ENCODE measurements at regions not wholly inside any gene's neighbourhood (a gene's known extent, or its start where the extent isn't known, plus 50 kb on each side); places are given as distances from the start of the nearest gene placed in this dataset.

DNA sequence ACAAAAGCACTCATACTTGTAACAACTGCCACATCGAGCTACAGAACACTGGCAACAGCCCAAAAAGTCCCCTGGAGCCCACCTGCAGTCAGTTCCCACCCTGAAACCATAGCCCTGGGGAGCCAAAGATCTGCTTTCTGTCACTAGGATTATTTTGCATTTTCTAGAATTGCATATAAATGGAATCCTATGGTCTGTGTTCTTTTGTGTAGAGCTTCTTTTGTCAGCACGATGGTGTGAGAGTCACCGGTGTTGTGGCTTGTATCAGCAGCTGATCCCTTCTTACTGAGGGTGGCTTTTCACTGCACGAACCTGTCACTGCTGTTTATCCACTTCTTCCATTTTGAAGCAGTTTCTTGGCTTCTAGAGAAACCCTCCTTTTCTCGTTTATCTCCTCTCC is 60.1 kb upstream of the PRR23E start:
- TF ChIP-seq, protein P1, sequence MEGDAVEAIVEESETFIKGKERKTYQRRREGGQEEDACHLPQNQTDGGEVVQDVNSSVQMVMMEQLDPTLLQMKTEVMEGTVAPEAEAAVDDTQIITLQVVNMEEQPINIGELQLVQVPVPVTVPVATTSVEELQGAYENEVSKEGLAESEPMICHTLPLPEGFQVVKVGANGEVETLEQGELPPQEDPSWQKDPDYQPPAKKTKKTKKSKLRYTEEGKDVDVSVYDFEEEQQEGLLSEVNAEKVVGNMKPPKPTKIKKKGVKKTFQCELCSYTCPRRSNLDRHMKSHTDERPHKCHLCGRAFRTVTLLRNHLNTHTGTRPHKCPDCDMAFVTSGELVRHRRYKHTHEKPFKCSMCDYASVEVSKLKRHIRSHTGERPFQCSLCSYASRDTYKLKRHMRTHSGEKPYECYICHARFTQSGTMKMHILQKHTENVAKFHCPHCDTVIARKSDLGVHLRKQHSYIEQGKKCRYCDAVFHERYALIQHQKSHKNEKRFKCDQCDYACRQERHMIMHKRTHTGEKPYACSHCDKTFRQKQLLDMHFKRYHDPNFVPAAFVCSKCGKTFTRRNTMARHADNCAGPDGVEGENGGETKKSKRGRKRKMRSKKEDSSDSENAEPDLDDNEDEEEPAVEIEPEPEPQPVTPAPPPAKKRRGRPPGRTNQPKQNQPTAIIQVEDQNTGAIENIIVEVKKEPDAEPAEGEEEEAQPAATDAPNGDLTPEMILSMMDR (IDR thresholded peaks at IDR 0.05), result no peak
- DNase-seq (ENCODE audit: low spot score), result no peak
- ATAC-seq (ENCODE audit: low FRiP score), result no peak

DNA sequence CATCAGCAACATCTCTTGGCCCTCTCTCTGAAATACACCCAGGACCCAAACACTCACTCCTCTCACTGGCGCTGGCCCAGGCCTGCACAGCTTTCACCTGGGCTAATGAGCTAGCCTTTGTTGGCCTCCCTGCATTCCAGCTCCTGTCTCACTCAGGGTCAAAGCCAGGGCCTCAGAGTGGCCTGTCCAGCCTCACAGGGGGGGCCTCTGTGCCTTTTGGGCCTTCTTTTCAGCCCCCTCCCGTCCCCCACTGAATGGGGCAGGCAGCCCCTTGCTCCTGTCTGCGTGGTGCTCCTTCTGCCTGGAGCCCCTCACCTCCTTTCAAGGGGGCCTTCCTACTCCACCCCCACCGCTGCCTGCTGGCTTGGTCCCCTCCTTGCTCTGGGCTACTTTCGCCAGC is 59.0 kb upstream of the PRR23E start:
- DNase-seq (ENCODE audit: low spot score) (no peak), ATAC-seq (ENCODE audit: low FRiP score) (no peak)
- TF ChIP-seq, protein P1 (IDR thresholded peaks at IDR 0.05), result no peak

DNA sequence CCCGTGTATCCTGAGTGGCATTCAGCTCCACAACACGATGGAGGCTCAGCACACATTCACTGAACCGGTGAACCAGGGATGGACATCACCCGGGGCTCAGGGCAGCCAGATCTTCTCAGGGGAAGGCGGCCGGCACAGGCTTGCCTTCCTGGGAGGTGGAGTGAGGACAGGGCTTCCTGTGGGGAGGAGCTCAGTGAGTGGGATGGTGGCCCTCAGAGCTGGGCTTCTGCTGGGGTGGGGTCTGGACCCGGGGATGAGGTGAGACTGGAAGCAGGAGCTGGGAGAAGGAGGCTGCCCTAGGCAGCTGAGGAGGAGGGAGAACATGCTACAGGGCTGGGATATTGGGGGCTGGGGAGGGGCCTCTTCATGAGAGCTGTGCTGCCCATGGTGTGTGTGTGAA is 58.5 kb upstream of the PRR23E start:
- ATAC-seq (ENCODE audit: low FRiP score), result no peak
- no peak for DNase-seq (ENCODE audit: low spot score)
- TF ChIP-seq, protein P1 (IDR thresholded peaks at IDR 0.05), result no peak

DNA sequence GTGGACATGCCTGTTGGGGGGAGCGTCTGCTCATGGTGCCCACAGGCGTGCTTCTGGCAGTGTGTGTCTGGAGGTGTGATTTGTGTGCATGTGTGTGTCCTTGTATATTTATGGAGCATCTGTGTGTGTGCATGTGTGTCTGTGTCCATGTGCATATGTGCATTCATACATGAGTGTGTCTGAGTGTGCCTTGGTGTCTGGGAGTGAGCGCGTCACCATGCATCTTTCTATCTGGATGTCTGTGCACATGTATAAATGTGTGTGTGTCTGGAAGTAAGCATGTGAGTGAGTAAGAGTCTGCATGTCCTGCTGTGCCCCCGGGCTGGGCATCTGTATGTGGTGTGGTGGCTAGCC is 58.1 kb upstream of the PRR23E start:
- ATAC-seq (ENCODE audit: low FRiP score) (no peak), DNase-seq (ENCODE audit: low spot score) (no peak)
- TF ChIP-seq, protein P1 (IDR thresholded peaks at IDR 0.05), result no peak

DNA sequence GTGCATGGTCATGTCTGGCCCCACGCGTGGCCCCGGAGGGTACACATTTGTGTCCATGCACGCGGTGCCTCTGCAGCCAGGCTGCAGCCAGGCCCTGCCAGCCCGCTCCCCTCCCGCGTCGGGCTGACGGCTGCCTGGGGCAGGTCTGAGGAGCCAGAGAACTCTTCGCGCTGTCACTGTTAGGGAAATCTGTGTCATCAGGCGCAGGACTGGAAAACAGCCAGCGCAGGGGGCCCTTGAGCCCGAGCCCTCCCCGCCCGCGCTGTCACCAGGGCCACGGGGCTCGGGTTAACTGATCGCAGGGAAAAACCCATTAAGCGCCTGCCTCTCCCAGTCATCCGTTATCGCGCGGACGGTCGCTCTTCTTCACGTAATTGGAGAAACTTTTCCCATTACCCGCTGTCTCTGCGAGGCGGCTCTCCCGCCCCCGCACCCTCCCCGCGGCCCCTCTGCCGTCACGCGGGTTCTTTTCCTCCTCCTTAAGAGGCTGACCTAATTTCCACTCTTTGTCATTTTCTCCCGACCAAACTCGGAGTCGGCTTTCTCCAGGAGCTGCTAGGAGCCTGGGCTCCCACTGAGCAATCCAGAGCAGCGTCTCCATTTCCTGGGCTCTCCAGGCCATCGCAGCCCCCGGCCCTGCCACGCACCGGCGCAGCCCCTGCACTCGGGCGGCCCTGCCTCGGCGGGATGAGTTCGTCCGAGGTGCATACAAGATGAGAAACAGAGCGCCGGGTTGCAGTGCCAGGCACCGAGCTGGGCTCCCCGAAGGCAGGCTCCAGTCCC is 57.5 kb upstream of the PRR23E start:
- ATAC-seq (ENCODE audit: low FRiP score) (peak; percentile 65), DNase-seq (ENCODE audit: low spot score) (peak; percentile 24)
- TF ChIP-seq, protein P1 (IDR thresholded peaks at IDR 0.05), result no peak

DNA sequence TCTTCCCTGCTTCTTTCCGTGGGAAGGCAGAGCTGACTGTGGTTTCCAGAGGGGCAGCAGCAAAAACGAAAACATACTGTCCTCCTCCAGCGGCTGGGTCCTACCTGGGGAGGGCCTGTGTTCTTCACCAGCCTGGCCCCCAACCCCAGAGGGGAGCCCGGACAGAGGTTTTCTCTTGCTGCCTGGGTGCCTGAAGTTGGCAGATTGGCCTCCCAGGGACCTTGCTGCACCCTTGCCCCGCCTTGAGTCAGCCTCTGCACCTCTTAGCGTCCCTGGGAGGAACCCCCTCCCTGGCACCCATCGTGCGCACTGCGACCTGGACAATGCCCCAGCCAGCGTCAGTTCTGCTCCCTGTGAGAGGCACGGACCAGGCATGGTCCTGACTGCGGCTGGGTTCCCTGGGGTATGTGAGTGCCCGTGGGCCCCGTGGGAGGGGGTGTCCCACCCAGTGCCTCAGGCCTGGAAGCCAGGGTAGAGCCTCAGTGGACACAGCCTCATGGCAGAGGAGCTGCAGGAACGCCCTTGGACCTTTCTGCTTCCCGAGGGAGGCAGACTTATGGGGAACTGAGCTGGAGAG is 56.8 kb upstream of the PRR23E start:
- TF ChIP-seq, protein P1 (IDR thresholded peaks at IDR 0.05), result no peak
- DNase-seq (ENCODE audit: low spot score), result peak; percentile 14
- ATAC-seq (ENCODE audit: low FRiP score), result no peak

DNA sequence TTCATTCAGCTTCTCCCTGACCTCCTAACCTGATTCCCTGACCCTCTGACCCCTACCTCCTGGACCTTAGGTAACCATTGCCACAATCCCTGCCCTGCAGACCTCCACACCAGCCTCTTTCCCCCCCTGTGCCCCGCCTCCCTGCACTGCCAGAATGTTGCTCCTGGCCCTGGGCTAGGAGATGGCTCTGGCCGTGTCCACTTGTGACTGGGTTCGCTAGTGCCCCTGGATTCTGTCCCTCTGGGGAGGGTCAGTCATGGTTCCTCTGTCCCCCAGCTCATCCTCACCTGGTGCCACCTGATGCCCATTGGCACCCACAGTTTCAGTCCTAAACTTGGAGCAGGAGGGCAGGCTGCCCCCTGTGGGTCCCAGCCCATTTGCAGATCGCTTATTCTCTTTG is 56.2 kb upstream of the PRR23E start:
- DNase-seq (ENCODE audit: low spot score), result peak; percentile 2
- no peak for ATAC-seq (ENCODE audit: low FRiP score)
- TF ChIP-seq, protein P1 (IDR thresholded peaks at IDR 0.05), result no peak
